Suprapubic skin (tissue), 3 donors: ENCODE measurements at regions not wholly inside any gene's neighbourhood (a gene's known extent, or its start where the extent isn't known, plus 50 kb on each side); places are given as distances from the start of the nearest gene placed in this dataset.

ENCODE experiments used
- CTCF ChIP-seq, 2 donors: fragments of 200-600 bp in 1 of 2; fragments of 450-650 bp in 1 of 2; sonication (generic) in 1 of 2; IDR thresholded peaks; one replicate each; pipeline ENCODE4 v1.5.1; 2016 to 2019; ENCODE audit warnings: antibody characterized with exemption in 2 of 2, mild to moderate bottlenecking in 1 of 2, moderate library complexity in 1 of 2
- POLR2A ChIP-seq, 2 donors: fragments of 450-650 bp; IDR thresholded peaks; one replicate each; pipeline ENCODE4 v1.6.1; 2017; ENCODE audit warnings: antibody characterized with exemption in 2 of 2, mild to moderate bottlenecking in 2 of 2, moderate library complexity in 2 of 2

GRCh38 chr18:57950542-57950941, 93.5 kb upstream of the NEDD4L start:
- TF ChIP-seq CTCF (IDR thresholded peaks at IDR 0.05) (no peak), POLR2A (IDR thresholded peaks at IDR 0.05) (no peak)
